Thoracic aorta (tissue), 2 donors: ENCODE measurements at regions not wholly inside any gene's neighbourhood (a gene's known extent, or its start where the extent isn't known, plus 50 kb on each side); places are given as distances from the start of the nearest gene placed in this dataset.

ENCODE experiments used
- ATAC-seq: fragments of 150-250 bp; one replicate; pipeline ENCODE4 v1.8.0; 2017; ENCODE audit warnings: low read depth; ENCODE audit not compliant: insufficient number of reproducible peaks, low FRiP score
- DNase-seq: peaks from one replicate; pipeline ENCODE4 v3.0.0-alpha.2; 2020; ENCODE audit warnings: low spot score
- H3K27ac ChIP-seq, 2 donors: fragments of 200-600 bp; sonication (generic); 1 replicate in 1 of 2; 2 replicates in 1 of 2; pipeline ENCODE4 v1.5.1; 2016; ENCODE audit warnings: mild to moderate bottlenecking in 2 of 2, moderate library complexity in 2 of 2
- H3K27me3 ChIP-seq: fragments of 200-600 bp; sonication (generic); replicated peaks from 2 replicates; pipeline ENCODE4 v1.6.0; 2016; ENCODE audit warnings: mild to moderate bottlenecking; ENCODE audit not compliant: insufficient read depth
- H3K36me3 ChIP-seq: fragments of 200-600 bp; sonication (generic); one replicate; pipeline ENCODE4 v1.5.1; 2016
- H3K4me1 ChIP-seq, 2 donors: fragments of 200-600 bp; sonication (generic); 1 replicate in 1 of 2; 2 replicates in 1 of 2; pipeline versions ENCODE4 v1.5.1 to v1.6.0; 2016; ENCODE audit warnings: low read depth in 2 of 2, mild to moderate bottlenecking in 1 of 2; ENCODE audit not compliant: control insufficient read depth in 1 of 2
- H3K4me3 ChIP-seq: fragments of 200-600 bp; sonication (generic); 2 replicates; pipeline ENCODE4 v1.5.1; 2016; ENCODE audit warnings: mild to moderate bottlenecking
- H3K9me3 ChIP-seq: fragments of 200-600 bp; sonication (generic); 2 replicates; pipeline ENCODE4 v1.5.1; 2016
- TF ChIP-seq, protein P1 (sequence below): fragments of 200-600 bp; sonication (generic); IDR thresholded peaks from one replicate; pipeline ENCODE4 v1.5.1; 2019; ENCODE audit warnings: antibody characterized with exemption

DNA sequence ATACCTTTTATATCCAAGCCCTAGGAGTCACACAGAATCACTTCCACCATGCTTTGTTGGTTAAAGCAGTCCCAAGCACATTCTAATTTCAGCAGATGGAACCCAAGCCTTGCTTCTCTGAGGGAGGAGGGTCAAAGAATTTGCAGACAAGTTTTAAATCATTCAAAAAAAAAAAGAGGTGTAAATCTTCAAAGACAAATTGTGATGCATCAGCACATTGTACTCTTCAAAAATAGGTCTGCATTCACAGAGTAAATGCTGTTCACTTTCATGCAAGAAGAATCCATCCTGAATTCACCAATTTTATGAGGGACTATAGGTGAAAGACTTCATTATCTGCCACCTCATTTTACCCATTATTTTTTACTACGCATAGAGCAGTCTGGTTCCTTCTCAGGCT lies 321.8 kb upstream of the PRDM1 start:
- Histone ChIP-seq H3K27me3 (no peaks in the 10 kb centered on the region), H3K4me3 (no peak overlapping the region), H3K9me3 (no peaks in the 10 kb centered on the region), H3K4me1 (no peaks in the 10 kb centered on the region), H3K36me3 (no peaks in the 10 kb centered on the region), H3K27ac (no peak overlapping the region)
- no peak for ATAC-seq
- no peak for DNase-seq
- TF ChIP-seq, protein P1, sequence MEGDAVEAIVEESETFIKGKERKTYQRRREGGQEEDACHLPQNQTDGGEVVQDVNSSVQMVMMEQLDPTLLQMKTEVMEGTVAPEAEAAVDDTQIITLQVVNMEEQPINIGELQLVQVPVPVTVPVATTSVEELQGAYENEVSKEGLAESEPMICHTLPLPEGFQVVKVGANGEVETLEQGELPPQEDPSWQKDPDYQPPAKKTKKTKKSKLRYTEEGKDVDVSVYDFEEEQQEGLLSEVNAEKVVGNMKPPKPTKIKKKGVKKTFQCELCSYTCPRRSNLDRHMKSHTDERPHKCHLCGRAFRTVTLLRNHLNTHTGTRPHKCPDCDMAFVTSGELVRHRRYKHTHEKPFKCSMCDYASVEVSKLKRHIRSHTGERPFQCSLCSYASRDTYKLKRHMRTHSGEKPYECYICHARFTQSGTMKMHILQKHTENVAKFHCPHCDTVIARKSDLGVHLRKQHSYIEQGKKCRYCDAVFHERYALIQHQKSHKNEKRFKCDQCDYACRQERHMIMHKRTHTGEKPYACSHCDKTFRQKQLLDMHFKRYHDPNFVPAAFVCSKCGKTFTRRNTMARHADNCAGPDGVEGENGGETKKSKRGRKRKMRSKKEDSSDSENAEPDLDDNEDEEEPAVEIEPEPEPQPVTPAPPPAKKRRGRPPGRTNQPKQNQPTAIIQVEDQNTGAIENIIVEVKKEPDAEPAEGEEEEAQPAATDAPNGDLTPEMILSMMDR, result no peak

DNA sequence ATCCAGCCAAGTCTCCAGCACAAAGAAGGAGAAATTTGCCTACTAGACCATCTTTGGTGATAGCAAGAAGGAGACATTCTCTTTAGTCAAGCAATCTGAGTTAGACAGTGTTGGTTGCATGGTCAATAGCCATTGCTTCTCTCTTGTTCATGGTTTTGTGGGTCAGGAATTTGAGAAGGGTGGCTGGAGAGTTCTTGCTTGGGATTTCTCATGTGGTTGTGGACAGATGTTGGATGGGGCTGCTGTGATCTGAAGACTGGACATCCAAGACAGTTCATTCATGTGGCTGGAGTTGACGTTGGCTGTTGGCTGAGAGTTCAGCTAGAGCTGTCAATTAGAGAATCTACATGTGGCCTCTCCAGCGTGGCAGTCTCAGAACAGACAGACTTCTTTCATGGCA lies 322.3 kb upstream of the PRDM1 start:
- H3K27ac ChIP-seq, result no peak overlapping the region
- no peak for ATAC-seq
- TF ChIP-seq, protein P1, result no peak
- H3K4me3 ChIP-seq, result no peak overlapping the region
- no peaks in the 10 kb centered on the region for H3K4me1 ChIP-seq
- H3K36me3 ChIP-seq, result no peaks in the 10 kb centered on the region
- no peaks in the 10 kb centered on the region for H3K9me3 ChIP-seq
- no peak for DNase-seq
- H3K27me3 ChIP-seq, result no peaks in the 10 kb centered on the region

DNA sequence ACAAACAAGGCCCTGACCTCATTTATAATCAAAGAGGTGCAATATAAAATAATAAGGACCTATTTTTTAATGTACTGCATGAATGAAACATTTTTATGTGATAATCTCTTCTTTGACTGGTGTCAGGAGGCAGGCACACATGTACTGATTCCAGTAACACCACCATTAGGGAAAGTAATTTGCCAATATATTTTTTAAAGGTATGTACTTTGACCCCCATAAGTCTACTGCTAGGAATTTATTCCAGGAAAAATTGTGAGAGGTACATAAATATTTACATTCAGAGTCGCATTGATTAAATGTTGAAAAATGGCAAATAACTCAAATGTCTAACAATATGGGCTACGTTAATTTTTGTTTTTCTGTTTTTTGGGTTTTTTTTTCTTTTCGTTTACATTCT lies 325.4 kb upstream of the PRDM1 start:
- DNase-seq, result no peak
- Histone ChIP-seq H3K27me3 (no peaks in the 10 kb centered on the region), H3K36me3 (no peaks in the 10 kb centered on the region), H3K9me3 (no peaks in the 10 kb centered on the region), H3K27ac (no peak overlapping the region), H3K4me3 (no peak overlapping the region), H3K4me1 (no peaks in the 10 kb centered on the region)
- no peak for ATAC-seq
- TF ChIP-seq, protein P1, result no peak

DNA sequence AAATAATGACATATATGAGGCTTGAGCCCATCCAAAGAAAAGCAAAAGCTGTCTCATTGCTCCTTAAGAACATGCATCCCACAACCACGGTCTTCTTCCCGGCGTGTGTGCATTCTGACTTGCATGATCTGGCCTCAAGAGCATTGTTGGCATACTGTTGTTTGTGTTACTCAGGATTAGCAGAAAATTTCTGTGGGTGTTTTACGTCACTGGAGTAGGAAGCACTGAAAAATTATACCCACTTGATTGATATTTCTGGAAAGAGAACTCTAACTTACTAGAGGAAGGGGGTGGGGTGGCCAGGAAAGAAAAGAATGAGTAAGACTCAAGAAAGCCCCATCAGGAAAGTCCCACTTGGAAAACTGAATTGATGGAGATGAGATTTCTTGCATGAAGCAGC lies 326.2 kb upstream of the PRDM1 start:
- no peaks in the 10 kb centered on the region for H3K9me3 ChIP-seq
- no peaks in the 10 kb centered on the region for H3K36me3 ChIP-seq
- no peak overlapping the region for H3K27ac ChIP-seq
- ATAC-seq, result no peak
- no peaks in the 10 kb centered on the region for H3K4me1 ChIP-seq
- DNase-seq, result no peak
- H3K4me3 ChIP-seq, result no peak overlapping the region
- no peaks in the 10 kb centered on the region for H3K27me3 ChIP-seq
- TF ChIP-seq, protein P1, result no peak

DNA sequence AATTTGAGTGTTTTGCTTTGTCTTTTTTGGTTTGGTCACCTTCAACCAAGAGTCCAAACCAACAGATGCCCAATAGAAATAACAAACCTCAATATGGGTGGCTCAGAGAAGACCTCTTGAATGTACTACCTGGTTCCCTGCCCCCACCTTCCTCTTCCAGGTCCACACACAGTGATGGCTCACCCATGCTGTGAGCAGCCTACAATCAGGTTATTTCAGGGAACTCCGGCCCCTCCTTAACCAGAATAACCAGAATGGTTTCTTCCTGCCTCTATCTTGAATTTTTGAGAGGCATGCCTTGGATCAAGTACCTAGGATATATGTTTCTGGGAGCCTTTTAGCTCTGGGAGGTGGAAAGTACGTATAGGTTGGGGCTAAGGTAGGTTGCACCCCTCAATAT lies 327.1 kb upstream of the PRDM1 start:
- Histone ChIP-seq H3K36me3 (no peaks in the 10 kb centered on the region), H3K27me3 (no peaks in the 10 kb centered on the region), H3K4me1 (no peaks in the 10 kb centered on the region), H3K9me3 (no peaks in the 10 kb centered on the region), H3K27ac (no peak overlapping the region), H3K4me3 (no peak overlapping the region)
- DNase-seq (no peak), ATAC-seq (no peak)
- TF ChIP-seq, protein P1, result no peak
